ENCODE measurements at regions not wholly inside any gene's neighbourhood (a gene's known extent, or its start where the extent isn't known, plus 50 kb on each side); places are given as distances from the start of the nearest gene placed in this dataset.

- WGBS, 2 donors (ENCODE audit: extremely low coverage in 2 of 2, insufficient read length in 2 of 2, insufficient replicate concordance in 1 of 2) = no CpG with 5 or more reads among the region's 2 CpGs
Measured at GRCh38 chr1:55347866-55348265, 132.7 kb upstream of the USP24 start.

GRCh38 chr1:55347041-55347440 lies 131.9 kb upstream of the USP24 start:
- Histone ChIP-seq H3K14ac (ENCODE audit: low read length) (no peak overlapping the region), H2BK5ac (ENCODE audit: low read length) (no peak overlapping the region), H3K4ac (ENCODE audit: low read length) (no peak overlapping the region), H4K91ac (ENCODE audit: low read depth, low read length, poor library complexity) (no peak overlapping the region), H3K4me3 (ENCODE audit: low read length in 2 of 2) (no peak overlapping the region), H3K27me3 (ENCODE audit: control insufficient read depth in 3 of 3, insufficient read depth in 3 of 3, low read depth in 1 of 3, low read length in 3 of 3) (no peaks in the 10 kb centered on the region), H2AFZ (ENCODE audit: low read length) (no peak overlapping the region), H3K79me1 (ENCODE audit: low read depth, low read length) (no peaks in the 10 kb centered on the region), H3K9ac (ENCODE audit: low read depth, low read length, poor library complexity) (no peak overlapping the region), H3K23ac (ENCODE audit: low read depth, low read length, poor library complexity) (no peak overlapping the region), H3K4me2 (ENCODE audit: insufficient read depth, low read length, poor library complexity, severe bottlenecking) (no peak overlapping the region), H4K8ac (ENCODE audit: low read depth, low read length) (no peak overlapping the region), H3K9me3 (replicated peaks in 1 of 2; ENCODE audit: control insufficient read depth in 2 of 2, insufficient read depth in 1 of 2, low read depth in 1 of 2, low read length in 2 of 2) (no peaks in the 10 kb centered on the region), H3K4me1 (ENCODE audit: control insufficient read depth in 2 of 2, insufficient read depth in 1 of 2, low read depth in 1 of 2, low read length in 2 of 2) (no peaks in the 10 kb centered on the region), H3K36me3 (replicated peaks in 1 of 2; ENCODE audit: control insufficient read depth in 2 of 2, insufficient read depth in 2 of 2, low read length in 2 of 2) (no peaks in the 10 kb centered on the region), H2BK120ac (ENCODE audit: low read depth, low read length) (no peak overlapping the region), H3K27ac (replicated peaks; ENCODE audit: low read length) (no peak overlapping the region), H2BK12ac (ENCODE audit: low read length) (no peak overlapping the region), H3K18ac (ENCODE audit: low read length) (no peak overlapping the region), H2AK5ac (ENCODE audit: low read depth, low read length) (no peak overlapping the region), H2BK15ac (ENCODE audit: low read length) (no peak overlapping the region)
- no CpG with 5 or more reads among the region's 2 CpGs for WGBS, 2 donors (ENCODE audit: extremely low coverage in 2 of 2, insufficient read length in 2 of 2, insufficient replicate concordance in 1 of 2)
- no peak for DNase-seq (ENCODE audit: low spot score)

More at GRCh38 chr1:55347866-55348265, 132.7 kb upstream of the USP24 start:
- Histone ChIP-seq H2BK15ac (ENCODE audit: low read length) (no peak overlapping the region), H3K14ac (ENCODE audit: low read length) (no peak overlapping the region), H3K27me3 (ENCODE audit: control insufficient read depth in 3 of 3, insufficient read depth in 3 of 3, low read depth in 1 of 3, low read length in 3 of 3) (no peaks in the 10 kb centered on the region), H3K18ac (ENCODE audit: low read length) (no peak overlapping the region), H3K27ac (replicated peaks; ENCODE audit: low read length) (no peak overlapping the region), H3K4me1 (ENCODE audit: control insufficient read depth in 2 of 2, insufficient read depth in 1 of 2, low read depth in 1 of 2, low read length in 2 of 2) (no peaks in the 10 kb centered on the region), H3K79me1 (ENCODE audit: low read depth, low read length) (no peaks in the 10 kb centered on the region), H2BK5ac (ENCODE audit: low read length) (no peak overlapping the region), H3K4ac (ENCODE audit: low read length) (no peak overlapping the region), H4K91ac (ENCODE audit: low read depth, low read length, poor library complexity) (no peak overlapping the region), H3K9me3 (replicated peaks in 1 of 2; ENCODE audit: control insufficient read depth in 2 of 2, insufficient read depth in 1 of 2, low read depth in 1 of 2, low read length in 2 of 2) (no peaks in the 10 kb centered on the region), H2BK12ac (ENCODE audit: low read length) (no peak overlapping the region), H3K23ac (ENCODE audit: low read depth, low read length, poor library complexity) (no peak overlapping the region), H3K36me3 (replicated peaks in 1 of 2; ENCODE audit: control insufficient read depth in 2 of 2, insufficient read depth in 2 of 2, low read length in 2 of 2) (no peaks in the 10 kb centered on the region), H3K4me3 (ENCODE audit: low read length in 2 of 2) (no peak overlapping the region), H2BK120ac (ENCODE audit: low read depth, low read length) (no peak overlapping the region), H3K9ac (ENCODE audit: low read depth, low read length, poor library complexity) (no peak overlapping the region), H4K8ac (ENCODE audit: low read depth, low read length) (no peak overlapping the region), H2AK5ac (ENCODE audit: low read depth, low read length) (no peak overlapping the region), H3K4me2 (ENCODE audit: insufficient read depth, low read length, poor library complexity, severe bottlenecking) (no peak overlapping the region), H2AFZ (ENCODE audit: low read length) (no peak overlapping the region)
- DNase-seq (ENCODE audit: low spot score) = no peak

- no peak overlapping the region for H3K14ac ChIP-seq (ENCODE audit: low read length)
- DNase-seq (ENCODE audit: low spot score) = no peak
- no peaks in the 10 kb centered on the region for H3K9me3 ChIP-seq (replicated peaks in 1 of 2; ENCODE audit: control insufficient read depth in 2 of 2, insufficient read depth in 1 of 2, low read depth in 1 of 2, low read length in 2 of 2)
- no peak overlapping the region for H2AK5ac ChIP-seq (ENCODE audit: low read depth, low read length)
- H3K4me1 ChIP-seq (ENCODE audit: control insufficient read depth in 2 of 2, insufficient read depth in 1 of 2, low read depth in 1 of 2, low read length in 2 of 2) = no peaks in the 10 kb centered on the region
- H3K4me2 ChIP-seq (ENCODE audit: insufficient read depth, low read length, poor library complexity, severe bottlenecking) = no peak overlapping the region
- H2BK120ac ChIP-seq (ENCODE audit: low read depth, low read length) = no peak overlapping the region
- no peaks in the 10 kb centered on the region for H3K27me3 ChIP-seq (ENCODE audit: control insufficient read depth in 3 of 3, insufficient read depth in 3 of 3, low read depth in 1 of 3, low read length in 3 of 3)
- no peak overlapping the region for H2AFZ ChIP-seq (ENCODE audit: low read length)
- H3K4me3 ChIP-seq (ENCODE audit: low read length in 2 of 2) = no peak overlapping the region
- no peak overlapping the region for H2BK5ac ChIP-seq (ENCODE audit: low read length)
- no peaks in the 10 kb centered on the region for H3K36me3 ChIP-seq (replicated peaks in 1 of 2; ENCODE audit: control insufficient read depth in 2 of 2, insufficient read depth in 2 of 2, low read length in 2 of 2)
- no peak overlapping the region for H4K91ac ChIP-seq (ENCODE audit: low read depth, low read length, poor library complexity)
- H3K27ac ChIP-seq (replicated peaks; ENCODE audit: low read length) = no peak overlapping the region
- H3K18ac ChIP-seq (ENCODE audit: low read length) = no peak overlapping the region
- H3K9ac ChIP-seq (ENCODE audit: low read depth, low read length, poor library complexity) = no peak overlapping the region
- H2BK15ac ChIP-seq (ENCODE audit: low read length) = no peak overlapping the region
- no peak overlapping the region for H3K23ac ChIP-seq (ENCODE audit: low read depth, low read length, poor library complexity)
- WGBS, 2 donors (ENCODE audit: extremely low coverage in 2 of 2, insufficient read length in 2 of 2, insufficient replicate concordance in 1 of 2) = no CpG with 5 or more reads among the region's 1 CpG
- H2BK12ac ChIP-seq (ENCODE audit: low read length) = no peak overlapping the region
- H3K79me1 ChIP-seq (ENCODE audit: low read depth, low read length) = no peaks in the 10 kb centered on the region
- H3K4ac ChIP-seq (ENCODE audit: low read length) = no peak overlapping the region
- no peak overlapping the region for H4K8ac ChIP-seq (ENCODE audit: low read depth, low read length)
Measured at GRCh38 chr1:55346586-55346985, 131.4 kb upstream of the USP24 start.

- Histone ChIP-seq H2AFZ (ENCODE audit: low read length) (no peak overlapping the region), H3K4me2 (ENCODE audit: insufficient read depth, low read length, poor library complexity, severe bottlenecking) (no peak overlapping the region), H2BK15ac (ENCODE audit: low read length) (no peak overlapping the region), H3K23ac (ENCODE audit: low read depth, low read length, poor library complexity) (no peak overlapping the region), H3K18ac (ENCODE audit: low read length) (no peak overlapping the region), H2BK120ac (ENCODE audit: low read depth, low read length) (no peak overlapping the region), H2BK12ac (ENCODE audit: low read length) (no peak overlapping the region), H3K36me3 (replicated peaks in 1 of 2; ENCODE audit: control insufficient read depth in 2 of 2, insufficient read depth in 2 of 2, low read length in 2 of 2) (no peaks in the 10 kb centered on the region), H3K4me3 (ENCODE audit: low read length in 2 of 2) (no peak overlapping the region), H4K8ac (ENCODE audit: low read depth, low read length) (no peak overlapping the region), H3K4me1 (ENCODE audit: control insufficient read depth in 2 of 2, insufficient read depth in 1 of 2, low read depth in 1 of 2, low read length in 2 of 2) (no peaks in the 10 kb centered on the region), H3K9ac (ENCODE audit: low read depth, low read length, poor library complexity) (no peak overlapping the region), H4K91ac (ENCODE audit: low read depth, low read length, poor library complexity) (no peak overlapping the region), H3K4ac (ENCODE audit: low read length) (no peak overlapping the region), H3K79me1 (ENCODE audit: low read depth, low read length) (no peaks in the 10 kb centered on the region), H2AK5ac (ENCODE audit: low read depth, low read length) (no peak overlapping the region), H3K27ac (replicated peaks; ENCODE audit: low read length) (no peak overlapping the region), H2BK5ac (ENCODE audit: low read length) (no peak overlapping the region), H3K27me3 (ENCODE audit: control insufficient read depth in 3 of 3, insufficient read depth in 3 of 3, low read depth in 1 of 3, low read length in 3 of 3) (no peaks in the 10 kb centered on the region), H3K14ac (ENCODE audit: low read length) (no peak overlapping the region), H3K9me3 (replicated peaks in 1 of 2; ENCODE audit: control insufficient read depth in 2 of 2, insufficient read depth in 1 of 2, low read depth in 1 of 2, low read length in 2 of 2) (peaks cover 0 to 5% of the 10 kb centered on the region in 2 donors)
- no peak for DNase-seq (ENCODE audit: low spot score)
- WGBS, 2 donors (ENCODE audit: extremely low coverage in 2 of 2, insufficient read length in 2 of 2, insufficient replicate concordance in 1 of 2) = no CpG with 5 or more reads among the region's 4 CpGs
Measured at GRCh38 chr1:55339681-55340080, 124.5 kb upstream of the USP24 start.

Measured in neuronal stem cell (in vitro differentiated cells).